ENCODE measurements at regions not wholly inside any gene's neighbourhood (a gene's known extent, or its start where the extent isn't known, plus 50 kb on each side); places are given as distances from the start of the nearest gene placed in this dataset.
"Not testable (repeated sequence)": the region's sequence is repeated elsewhere in the genome, so short reads cannot be mapped to it uniquely, and the experiment has no call there.

- H3K4me3 Mint-ChIP-seq: peak overlapping the region; percentile 64
- peaks cover 76% of the 10 kb centered on the region for H3K4me1 Mint-ChIP-seq
- H3K36me3 Mint-ChIP-seq: peaks cover 4% of the 10 kb centered on the region
- H3K9me3 Mint-ChIP-seq: no peaks in the 10 kb centered on the region
- H3K27me3 Mint-ChIP-seq: no peaks in the 10 kb centered on the region
- peak overlapping the region; percentile 10 for H3K27ac Mint-ChIP-seq
These were observed 83.2 kb upstream of the TNRC6B start for GRCh38 chr22:40094485-40094884.

GRCh38 chr22:40099887-40100286, 77.8 kb upstream of the TNRC6B start:
- H3K4me1 Mint-ChIP-seq: peaks cover 63% of the 10 kb centered on the region
- not testable (repeated sequence) for H3K9me3 Mint-ChIP-seq, H3K27ac Mint-ChIP-seq, H3K36me3 Mint-ChIP-seq, H3K4me3 Mint-ChIP-seq, H3K27me3 Mint-ChIP-seq

- peak overlapping the region; percentile 81 for H3K4me3 Mint-ChIP-seq
- peak overlapping the region; percentile 93 for H3K27ac Mint-ChIP-seq
- peaks cover 84% of the 10 kb centered on the region for H3K4me1 Mint-ChIP-seq
- no peaks in the 10 kb centered on the region for H3K27me3 Mint-ChIP-seq
- H3K36me3 Mint-ChIP-seq: peaks cover 3% of the 10 kb centered on the region
- no peaks in the 10 kb centered on the region for H3K9me3 Mint-ChIP-seq
These were observed 72.0 kb upstream of the TNRC6B start for GRCh38 chr22:40105755-40106154.

GRCh38 chr22:40107244-40107643, 70.5 kb upstream of the TNRC6B start:
- Mint-ChIP-seq H3K27me3 (no peaks in the 10 kb centered on the region), H3K36me3 (peaks cover 3% of the 10 kb centered on the region), H3K27ac (peak overlapping the region; percentile 92), H3K4me3 (peak overlapping the region; percentile 81), H3K9me3 (no peaks in the 10 kb centered on the region), H3K4me1 (peaks cover 84% of the 10 kb centered on the region)

- peaks cover 3% of the 10 kb centered on the region for H3K36me3 Mint-ChIP-seq
- no peaks in the 10 kb centered on the region for H3K9me3 Mint-ChIP-seq
- H3K4me3 Mint-ChIP-seq: peak overlapping the region; percentile 81
- peaks cover 90% of the 10 kb centered on the region for H3K4me1 Mint-ChIP-seq
- no peaks in the 10 kb centered on the region for H3K27me3 Mint-ChIP-seq
- H3K27ac Mint-ChIP-seq: peak overlapping the region; percentile 92
These were observed 69.8 kb upstream of the TNRC6B start for GRCh38 chr22:40107851-40108378.

GRCh38 chr22:40108396-40108795, 69.3 kb upstream of the TNRC6B start:
- peaks cover 88% of the 10 kb centered on the region for H3K4me1 Mint-ChIP-seq
- H3K36me3 Mint-ChIP-seq: peaks cover 3% of the 10 kb centered on the region
- no peaks in the 10 kb centered on the region for H3K27me3 Mint-ChIP-seq
- H3K9me3 Mint-ChIP-seq: no peaks in the 10 kb centered on the region
- peak overlapping the region; percentile 92 for H3K27ac Mint-ChIP-seq
- peak overlapping the region; percentile 81 for H3K4me3 Mint-ChIP-seq

GRCh38 chr22:40108926-40109325, 68.8 kb upstream of the TNRC6B start:
- not testable (repeated sequence) for H3K36me3 Mint-ChIP-seq, H3K27me3 Mint-ChIP-seq, H3K9me3 Mint-ChIP-seq
- peak overlapping the region; percentile 36 for H3K4me3 Mint-ChIP-seq
- peaks cover 93% of the 10 kb centered on the region for H3K4me1 Mint-ChIP-seq
- H3K27ac Mint-ChIP-seq: peak overlapping the region; percentile 41

GRCh38 chr22:40111451-40111850, 66.3 kb upstream of the TNRC6B start:
- Mint-ChIP-seq H3K27me3 (no peaks in the 10 kb centered on the region), H3K27ac (peak overlapping the region; percentile 88), H3K36me3 (peaks cover 1% of the 10 kb centered on the region), H3K9me3 (peaks cover 5% of the 10 kb centered on the region), H3K4me3 (no peak overlapping the region), H3K4me1 (peaks cover 95% of the 10 kb centered on the region)

GRCh38 chr22:40112595-40112994, 65.1 kb upstream of the TNRC6B start:
- Mint-ChIP-seq H3K9me3 (peaks cover 5% of the 10 kb centered on the region), H3K27ac (peak overlapping the region; percentile 80), H3K36me3 (peaks cover 1% of the 10 kb centered on the region), H3K4me3 (no peak overlapping the region), H3K27me3 (no peaks in the 10 kb centered on the region), H3K4me1 (peaks cover 95% of the 10 kb centered on the region)

GRCh38 chr22:40113696-40114095, 64.0 kb upstream of the TNRC6B start:
- Mint-ChIP-seq H3K36me3 (peaks cover 1% of the 10 kb centered on the region), H3K4me3 (no peak overlapping the region), H3K27ac (peak overlapping the region; percentile 80), H3K27me3 (no peaks in the 10 kb centered on the region), H3K4me1 (peaks cover 95% of the 10 kb centered on the region), H3K9me3 (peaks cover 5% of the 10 kb centered on the region)

GRCh38 chr22:40114411-40114810, 63.3 kb upstream of the TNRC6B start:
- H3K9me3 Mint-ChIP-seq: peaks cover 5% of the 10 kb centered on the region
- H3K4me1 Mint-ChIP-seq: peaks cover 89% of the 10 kb centered on the region
- H3K27me3 Mint-ChIP-seq: no peaks in the 10 kb centered on the region
- H3K4me3 Mint-ChIP-seq: no peak overlapping the region
- no peaks in the 10 kb centered on the region for H3K36me3 Mint-ChIP-seq
- peak overlapping the region; percentile 70 for H3K27ac Mint-ChIP-seq

GRCh38 chr22:40116496-40117200, 61.1 kb upstream of the TNRC6B start:
- no peaks in the 10 kb centered on the region for H3K27me3 Mint-ChIP-seq
- H3K27ac Mint-ChIP-seq: peak overlapping the region; percentile 87
- H3K36me3 Mint-ChIP-seq: peaks cover 5% of the 10 kb centered on the region
- H3K9me3 Mint-ChIP-seq: peaks cover 5% of the 10 kb centered on the region
- peak overlapping the region; percentile 75 for H3K4me3 Mint-ChIP-seq
- peaks cover 88% of the 10 kb centered on the region for H3K4me1 Mint-ChIP-seq

GRCh38 chr22:40118979-40119378, 58.7 kb upstream of the TNRC6B start:
- Mint-ChIP-seq H3K27ac (peak overlapping the region; percentile 24), H3K9me3 (peaks cover 5% of the 10 kb centered on the region), H3K36me3 (peaks cover 5% of the 10 kb centered on the region), H3K27me3 (no peaks in the 10 kb centered on the region), H3K4me3 (no peak overlapping the region), H3K4me1 (peaks cover 80% of the 10 kb centered on the region)

GRCh38 chr22:40120848-40121247, 56.9 kb upstream of the TNRC6B start:
- Mint-ChIP-seq H3K4me1 (peaks cover 64% of the 10 kb centered on the region), H3K27me3 (no peaks in the 10 kb centered on the region), H3K4me3 (no peak overlapping the region), H3K9me3 (peaks cover under 1% of the 10 kb centered on the region), H3K27ac (no peak overlapping the region), H3K36me3 (peaks cover 10% of the 10 kb centered on the region)

GRCh38 chr22:40121461-40121860, 56.3 kb upstream of the TNRC6B start:
- peaks cover 10% of the 10 kb centered on the region for H3K36me3 Mint-ChIP-seq
- no peak overlapping the region for H3K27ac Mint-ChIP-seq
- H3K4me3 Mint-ChIP-seq: no peak overlapping the region
- H3K27me3 Mint-ChIP-seq: no peaks in the 10 kb centered on the region
- peaks cover 58% of the 10 kb centered on the region for H3K4me1 Mint-ChIP-seq
- H3K9me3 Mint-ChIP-seq: no peaks in the 10 kb centered on the region

GRCh38 chr22:40122792-40123191, 54.9 kb upstream of the TNRC6B start:
- no peak overlapping the region for H3K4me3 Mint-ChIP-seq
- peaks cover 13% of the 10 kb centered on the region for H3K36me3 Mint-ChIP-seq
- no peaks in the 10 kb centered on the region for H3K27me3 Mint-ChIP-seq
- peaks cover 49% of the 10 kb centered on the region for H3K4me1 Mint-ChIP-seq
- H3K27ac Mint-ChIP-seq: no peak overlapping the region
- no peaks in the 10 kb centered on the region for H3K9me3 Mint-ChIP-seq
